Gastrocnemius medialis (tissue), 4 donors: ENCODE measurements at regions not wholly inside any gene's neighbourhood (a gene's known extent, or its start where the extent isn't known, plus 50 kb on each side); places are given as distances from the start of the nearest gene placed in this dataset.

ENCODE experiments used
- ATAC-seq, 2 donors: fragments of 150-250 bp; one replicate each; pipeline ENCODE4 v1.9.1; 2016
- DNase-seq, 2 donors: peaks; one replicate each; pipeline ENCODE4 v3.0.0-alpha.2; 2019
- H3K27ac ChIP-seq, 4 donors: fragments of 200-600 bp; sonication (generic); 1 replicate in 1 of 4; 2 replicates in 3 of 4; pipeline ENCODE4 v1.5.1; 2016 to 2018; ENCODE audit warnings: mild to moderate bottlenecking in 2 of 4, moderate library complexity in 1 of 4
- H3K27me3 ChIP-seq, 3 donors: fragments of 200-600 bp; sonication (generic) in 2 of 3; 1 replicate in 1 of 3; 2 replicates in 2 of 3; pipeline versions ENCODE4 v1.5.1 to v1.6.0; 2016 to 2019; ENCODE audit warnings: mild to moderate bottlenecking in 1 of 3, moderate library complexity in 1 of 3
- H3K36me3 ChIP-seq, 2 donors: fragments of 200-600 bp; sonication (generic) in 1 of 2; one replicate each; pipeline ENCODE4 v1.5.1; 2017 to 2018
- H3K4me1 ChIP-seq, 2 donors: fragments of 200-600 bp; sonication (generic) in 1 of 2; one replicate each; pipeline ENCODE4 v1.5.1; 2016 to 2017; ENCODE audit warnings: mild to moderate bottlenecking in 2 of 2
- H3K4me3 ChIP-seq, 4 donors: fragments of 200-600 bp; sonication (generic) in 3 of 4; 1 replicate in 1 of 4; 2 replicates in 3 of 4; pipeline ENCODE4 v1.5.1; 2016 to 2019; ENCODE audit warnings: mild to moderate bottlenecking in 2 of 4
- H3K9me3 ChIP-seq, 3 donors: fragments of 200-600 bp; sonication (generic) in 2 of 3; 1 replicate in 1 of 3; 2 replicates in 2 of 3; pipeline ENCODE4 v1.5.1; 2016 to 2019
- POLR2A ChIP-seq, 2 donors: fragments of 450-650 bp; IDR thresholded peaks; one replicate each; pipeline ENCODE4 v1.6.1; 2017; ENCODE audit warnings: antibody characterized with exemption in 2 of 2, mild to moderate bottlenecking in 2 of 2, moderate library complexity in 2 of 2
- in situ Hi-C, 4 donors: fragments of 200-750 bp; cut with MboI; loops; one replicate each; pipeline versions ENCODE4 v1.15.0 to v1.8.0; 2017; ENCODE audit warnings: low sequenced_read_pairs in 4 of 4
- intact Hi-C: fragments of 100-400 bp; cut with DNase I; formaldehyde crosslinking; loops from one replicate; pipeline ENCODE4 v1.15.1; 2023; ENCODE audit warnings: low total_unique reads
- TF ChIP-seq, protein P1 (sequence below), 5 experiments: fragments of 450-650 bp in 3 of 5; fragments of 200-600 bp in 2 of 5; sonication (generic) in 2 of 5; IDR thresholded peaks in 4 of 5; conservative IDR thresholded peaks in 1 of 5; 1 replicate in 4 of 5; 2 replicates in 1 of 5; pipeline ENCODE4 v1.5.1; 2016 to 2019; ENCODE audit warnings: antibody characterized with exemption in 5 of 5, mild to moderate bottlenecking in 3 of 5, moderate library complexity in 3 of 5

DNA sequence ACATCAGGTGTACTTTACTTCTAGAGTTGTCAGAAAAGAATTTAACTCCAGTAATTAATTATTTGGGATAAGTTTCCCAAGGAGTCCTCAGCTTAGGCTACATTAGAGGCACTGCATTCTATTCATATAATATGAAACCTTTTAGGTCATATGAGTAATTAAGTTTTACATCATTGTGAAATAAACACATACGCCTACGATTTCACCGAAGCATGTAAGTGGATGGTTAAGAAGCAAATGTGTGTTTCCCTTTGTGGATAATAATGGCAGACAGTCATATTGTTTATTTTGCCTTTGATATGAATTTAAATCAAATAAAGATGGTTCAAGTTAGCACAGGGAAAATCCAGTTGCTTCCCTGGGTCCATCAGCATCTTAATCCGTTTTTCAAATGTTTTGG lies 535.9 kb upstream of the ATP11B start:
- no peaks in the 10 kb centered on the region for H3K36me3 ChIP-seq
- TF ChIP-seq POLR2A (IDR thresholded peaks at IDR 0.05): no peak
- TF ChIP-seq, protein P1, sequence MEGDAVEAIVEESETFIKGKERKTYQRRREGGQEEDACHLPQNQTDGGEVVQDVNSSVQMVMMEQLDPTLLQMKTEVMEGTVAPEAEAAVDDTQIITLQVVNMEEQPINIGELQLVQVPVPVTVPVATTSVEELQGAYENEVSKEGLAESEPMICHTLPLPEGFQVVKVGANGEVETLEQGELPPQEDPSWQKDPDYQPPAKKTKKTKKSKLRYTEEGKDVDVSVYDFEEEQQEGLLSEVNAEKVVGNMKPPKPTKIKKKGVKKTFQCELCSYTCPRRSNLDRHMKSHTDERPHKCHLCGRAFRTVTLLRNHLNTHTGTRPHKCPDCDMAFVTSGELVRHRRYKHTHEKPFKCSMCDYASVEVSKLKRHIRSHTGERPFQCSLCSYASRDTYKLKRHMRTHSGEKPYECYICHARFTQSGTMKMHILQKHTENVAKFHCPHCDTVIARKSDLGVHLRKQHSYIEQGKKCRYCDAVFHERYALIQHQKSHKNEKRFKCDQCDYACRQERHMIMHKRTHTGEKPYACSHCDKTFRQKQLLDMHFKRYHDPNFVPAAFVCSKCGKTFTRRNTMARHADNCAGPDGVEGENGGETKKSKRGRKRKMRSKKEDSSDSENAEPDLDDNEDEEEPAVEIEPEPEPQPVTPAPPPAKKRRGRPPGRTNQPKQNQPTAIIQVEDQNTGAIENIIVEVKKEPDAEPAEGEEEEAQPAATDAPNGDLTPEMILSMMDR (IDR thresholded peaks at IDR 0.05 in 4 of 5, conservative IDR thresholded peaks at IDR 0.05 in 1 of 5): no peak
- no peak overlapping the region for H3K4me3 ChIP-seq
- intact Hi-C loops (no loop called here), in situ Hi-C loops (loop anchor here in 2 of 4 donors (10.0 to 25.0 kb wide), 2 partner anchors 545 to 553 kb away; partner anchors contain the start of gene SOX2 (in 1 of the 2))
- ATAC-seq (no peak), DNase-seq (no peak)
- no peaks in the 10 kb centered on the region for H3K9me3 ChIP-seq
- no peaks in the 10 kb centered on the region for H3K4me1 ChIP-seq
- H3K27ac ChIP-seq: no peak overlapping the region
- H3K27me3 ChIP-seq: peaks cover 0 to 4% (median 4%) of the 10 kb centered on the region in 3 donors

DNA sequence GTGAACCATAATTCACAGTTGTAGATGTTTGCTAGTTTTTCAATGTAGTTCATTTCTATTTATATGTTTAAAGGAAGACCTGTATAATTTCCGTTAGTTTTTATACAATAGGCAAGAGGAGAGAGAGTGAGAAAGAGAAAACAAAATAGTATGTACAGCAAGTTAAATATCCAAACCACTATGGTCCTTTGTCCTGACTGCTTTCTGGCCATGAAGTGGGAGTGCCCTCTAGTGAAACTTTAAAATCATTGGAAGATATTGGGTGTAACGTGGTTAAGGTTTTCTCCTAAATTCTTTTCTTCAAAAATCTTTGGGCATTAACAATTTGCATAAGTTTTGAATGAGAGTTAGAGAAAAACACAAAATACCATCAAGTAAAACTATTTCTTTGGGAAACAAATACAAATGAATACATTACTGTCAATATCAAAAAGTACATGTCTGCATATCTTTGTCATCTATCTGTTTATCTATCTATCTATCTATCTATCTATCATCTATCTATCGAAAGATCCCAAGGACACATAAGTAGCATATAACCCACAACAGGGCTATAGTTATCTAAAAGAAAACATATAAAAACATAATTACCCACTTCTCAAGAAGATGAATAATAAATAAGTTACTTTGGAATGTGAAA lies 534.6 kb upstream of the ATP11B start:
- no peaks in the 10 kb centered on the region for H3K9me3 ChIP-seq
- no peak overlapping the region for H3K27ac ChIP-seq
- peaks cover 0 to 4% (median 4%) of the 10 kb centered on the region in 3 donors for H3K27me3 ChIP-seq
- in situ Hi-C loops (loop anchor here in 2 of 4 donors (10.0 to 25.0 kb wide), 2 partner anchors 546 to 554 kb away; partner anchors contain the start of gene SOX2 (in 1 of the 2)), intact Hi-C loops (loop anchor here (2.0 kb wide), 1 partner anchor 550 kb away; no protein-coding TSS in a partner anchor)
- DNase-seq: no peak
- no peak overlapping the region for H3K4me3 ChIP-seq
- no peaks in the 10 kb centered on the region for H3K4me1 ChIP-seq
- TF ChIP-seq POLR2A (IDR thresholded peaks at IDR 0.05): no peak
- TF ChIP-seq, protein P1 (IDR thresholded peaks at IDR 0.05 in 4 of 5, conservative IDR thresholded peaks at IDR 0.05 in 1 of 5): peak in 1 of 5 experiments; percentile 29
- H3K36me3 ChIP-seq: no peaks in the 10 kb centered on the region
- no peak for ATAC-seq

DNA sequence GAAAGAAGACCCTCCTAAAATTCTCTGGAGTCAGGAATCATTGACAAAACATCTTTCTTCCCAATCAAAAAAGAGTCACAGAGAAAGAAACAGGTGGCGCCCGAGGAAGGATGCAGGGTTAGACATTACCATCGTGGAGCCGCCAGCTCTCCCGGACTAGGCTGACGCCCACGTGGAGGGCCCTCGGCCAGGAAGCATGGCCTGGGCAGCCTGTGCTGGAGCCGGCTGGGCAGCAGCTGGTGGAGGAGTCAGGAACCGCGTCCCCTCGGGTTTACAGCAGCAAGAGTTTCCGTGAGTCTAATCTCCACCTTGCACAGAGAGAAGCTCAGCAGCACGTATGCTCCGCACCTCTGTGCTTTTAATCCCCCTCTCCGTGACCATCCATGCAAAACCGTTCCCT lies 533.7 kb upstream of the ATP11B start:
- H3K27me3 ChIP-seq: peaks cover 0 to 4% (median 4%) of the 10 kb centered on the region in 3 donors
- DNase-seq (peak in 1 of 2 donors; percentile 7), ATAC-seq (no peak)
- intact Hi-C loops (loop anchor here (2.0 kb wide), 1 partner anchor 551 kb away; no protein-coding TSS in a partner anchor), in situ Hi-C loops (loop anchor here in 2 of 4 donors (10.0 to 25.0 kb wide), 2 partner anchors 547 to 555 kb away; partner anchors contain the start of gene SOX2 (in 1 of the 2))
- H3K9me3 ChIP-seq: no peaks in the 10 kb centered on the region
- H3K36me3 ChIP-seq: no peaks in the 10 kb centered on the region
- TF ChIP-seq POLR2A (IDR thresholded peaks at IDR 0.05): no peak
- TF ChIP-seq, protein P1 (IDR thresholded peaks at IDR 0.05 in 4 of 5, conservative IDR thresholded peaks at IDR 0.05 in 1 of 5): no peak
- H3K27ac ChIP-seq: no peak overlapping the region
- no peaks in the 10 kb centered on the region for H3K4me1 ChIP-seq
- H3K4me3 ChIP-seq: no peak overlapping the region

DNA sequence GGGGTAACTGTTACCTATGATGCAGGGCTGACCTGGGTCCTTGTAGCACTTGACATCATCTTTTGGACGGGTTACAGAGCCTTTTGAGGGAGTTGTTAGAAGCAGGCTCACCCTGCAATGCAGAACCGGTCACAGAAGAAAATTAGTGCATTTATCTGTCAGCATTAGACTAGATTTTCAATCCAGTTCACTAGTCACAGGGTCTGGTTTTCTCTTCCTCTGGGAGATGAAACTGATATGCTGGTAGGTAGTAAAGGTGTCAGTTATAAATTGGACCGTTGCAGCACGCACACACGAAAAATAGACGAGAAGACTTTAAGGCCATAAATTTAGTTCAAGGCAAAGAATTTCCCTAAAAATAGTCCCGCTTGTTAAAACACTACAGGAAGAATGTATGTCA lies 532.3 kb upstream of the ATP11B start:
- Histone ChIP-seq H3K36me3 (no peaks in the 10 kb centered on the region), H3K27ac (no peak overlapping the region), H3K9me3 (no peaks in the 10 kb centered on the region), H3K4me1 (no peaks in the 10 kb centered on the region), H3K4me3 (no peak overlapping the region), H3K27me3 (peaks cover 0 to 4% (median 4%) of the 10 kb centered on the region in 3 donors)
- intact Hi-C loops (no loop called here), in situ Hi-C loops (loop anchor here in 1 of 4 donors (25.0 kb wide), 1 partner anchor 549 kb away; the partner anchor contains the start of gene SOX2)
- DNase-seq (no peak), ATAC-seq (no peak)
- TF ChIP-seq, protein P1 (IDR thresholded peaks at IDR 0.05 in 4 of 5, conservative IDR thresholded peaks at IDR 0.05 in 1 of 5): no peak
- no peak for TF ChIP-seq POLR2A (IDR thresholded peaks at IDR 0.05)
